NCI-H69 (cell line): ENCODE measurements at regions not wholly inside any gene's neighbourhood (a gene's known extent, or its start where the extent isn't known, plus 50 kb on each side); places are given as distances from the start of the nearest gene placed in this dataset.
"Not testable (repeated sequence)": the region's sequence is repeated elsewhere in the genome, so short reads cannot be mapped to it uniquely, and the experiment has no call there.

Experiments
- DNase-seq: peaks from one replicate; lab custom pipeline; 2025; lab: John Stamatoyannopoulos, UW

- peak; percentile 3 for DNase-seq
Measured at GRCh38 chr2:149800624-149801542, 213.3 kb upstream of the MMADHC start.

DNA sequence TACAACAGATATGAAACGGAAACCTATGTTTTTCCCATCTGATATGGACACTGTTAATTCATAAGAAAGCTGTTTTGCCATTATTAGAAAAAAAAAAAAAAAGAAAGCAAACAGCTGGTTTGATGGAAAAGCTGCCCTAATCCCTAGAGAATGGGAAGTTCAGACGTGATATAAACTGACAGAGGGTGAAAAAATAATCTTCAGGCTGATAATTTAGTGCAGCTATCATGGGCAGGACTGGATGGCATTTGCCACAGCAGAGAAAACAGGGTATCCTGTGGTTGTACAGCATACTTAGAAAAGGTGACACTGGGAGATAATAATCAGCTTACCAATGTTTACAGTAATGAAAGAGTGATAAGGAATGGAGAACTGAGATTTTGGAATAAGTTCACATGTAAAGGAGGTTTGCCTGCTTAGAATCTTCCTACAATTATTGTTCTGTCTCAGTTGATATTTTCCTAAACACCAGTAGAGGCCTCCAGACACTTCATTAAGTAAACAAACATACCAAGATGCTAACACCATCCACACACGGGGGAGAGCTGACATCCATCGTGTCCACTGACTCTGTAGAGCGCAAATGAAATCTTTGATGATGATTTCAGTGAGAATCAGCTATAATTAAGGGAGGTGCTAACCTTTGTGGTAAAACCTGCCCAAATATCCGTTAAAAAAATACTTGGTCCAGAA is 211.6 kb upstream of the MMADHC start:
- DNase-seq = peak; percentile 31

DNA sequence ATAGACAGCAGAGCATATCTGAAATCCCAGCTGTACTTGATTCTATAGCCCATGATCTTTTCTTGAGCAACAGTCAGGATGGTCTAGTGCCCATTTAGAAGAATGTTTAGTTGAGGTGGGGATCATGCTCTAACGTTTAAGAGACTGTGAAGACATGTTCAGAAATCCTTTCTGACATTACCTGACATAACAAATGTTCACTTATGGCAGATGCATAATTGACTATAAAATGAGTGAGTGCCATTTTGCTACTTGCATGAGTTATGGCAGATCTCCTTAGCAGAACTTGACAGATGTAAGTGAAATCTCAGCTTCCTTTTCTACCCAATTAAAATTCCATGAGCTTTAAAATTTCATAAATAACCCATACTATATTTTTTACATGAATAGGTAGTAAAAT is 209.5 kb upstream of the MMADHC start:
- DNase-seq = no peak

GRCh38 chr2:149789549-149789948 is 202.0 kb upstream of the MMADHC start:
- peak; percentile 44 for DNase-seq

DNA sequence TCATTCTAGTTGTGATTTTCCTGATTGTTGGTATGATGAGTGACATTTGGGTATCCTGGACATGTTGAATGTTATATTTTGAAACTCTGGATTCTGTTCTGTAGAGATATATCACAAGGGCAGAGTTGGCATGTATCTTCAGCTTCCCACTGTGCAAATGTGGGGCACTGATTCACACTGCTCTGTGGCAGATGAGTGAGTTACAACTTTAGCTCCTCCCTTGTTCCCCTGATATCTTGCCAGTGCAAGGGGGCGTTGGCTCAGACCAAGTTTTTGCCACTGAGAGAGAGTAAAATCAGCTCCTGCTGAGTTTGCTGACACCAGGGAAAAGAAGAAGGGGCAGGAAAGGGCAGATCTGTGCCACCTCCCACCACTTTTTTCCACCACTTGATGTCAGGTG is 199.6 kb upstream of the MMADHC start:
- DNase-seq = no peak

DNA sequence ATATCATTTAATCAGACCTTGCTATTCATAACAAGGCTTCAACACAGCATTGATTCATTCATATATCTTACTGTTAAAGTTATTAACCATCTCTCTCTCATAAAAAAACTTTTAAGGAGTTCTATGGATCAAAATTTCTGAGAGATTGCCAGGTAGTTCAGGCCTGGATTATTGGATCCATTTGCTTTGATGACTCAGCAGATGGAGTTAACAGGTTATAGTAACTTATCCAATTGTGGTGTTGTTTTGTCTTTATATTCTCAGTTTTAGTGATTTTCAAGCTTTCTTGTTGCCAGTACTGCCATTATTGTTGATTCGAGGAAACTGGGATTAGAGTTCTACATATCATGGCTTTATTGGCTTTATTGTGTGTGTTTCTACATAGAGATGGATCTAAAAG is 195.7 kb upstream of the MMADHC start:
- DNase-seq = no peak

- DNase-seq = no peak
Measured at GRCh38 chr2:149782572-149782971, 195.0 kb upstream of the MMADHC start.

DNA sequence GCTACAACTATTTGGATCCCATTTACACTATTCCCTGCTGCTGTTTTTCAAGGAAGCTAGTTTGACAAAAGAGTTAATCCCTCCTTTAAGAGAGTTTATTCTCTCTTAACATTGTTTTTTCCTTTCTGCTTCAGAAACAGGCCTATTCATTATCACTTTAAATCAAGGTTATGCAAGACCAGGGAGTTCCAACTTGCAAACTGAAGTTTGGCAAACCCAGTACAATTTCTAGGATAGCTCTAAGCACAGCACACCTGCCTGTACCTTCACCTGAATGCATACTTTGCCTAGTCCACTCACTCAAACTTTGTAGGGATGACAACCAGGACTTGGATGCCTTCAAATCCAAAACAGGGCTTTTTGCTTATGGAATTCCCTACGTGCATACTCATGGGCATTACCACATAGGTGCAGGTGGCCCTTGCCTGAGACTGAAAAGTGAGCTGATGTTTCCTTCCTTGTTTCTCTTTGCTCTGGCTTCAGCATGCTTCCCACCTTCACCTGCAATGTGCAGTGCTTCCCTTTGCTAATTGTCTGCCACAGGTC is 193.8 kb upstream of the MMADHC start:
- peak; percentile 24 for DNase-seq

- DNase-seq = no peak
Measured at GRCh38 chr2:149773006-149773405, 185.4 kb upstream of the MMADHC start.

GRCh38 chr2:149768320-149768799 is 180.8 kb upstream of the MMADHC start:
- peak; percentile 90 for DNase-seq

DNA sequence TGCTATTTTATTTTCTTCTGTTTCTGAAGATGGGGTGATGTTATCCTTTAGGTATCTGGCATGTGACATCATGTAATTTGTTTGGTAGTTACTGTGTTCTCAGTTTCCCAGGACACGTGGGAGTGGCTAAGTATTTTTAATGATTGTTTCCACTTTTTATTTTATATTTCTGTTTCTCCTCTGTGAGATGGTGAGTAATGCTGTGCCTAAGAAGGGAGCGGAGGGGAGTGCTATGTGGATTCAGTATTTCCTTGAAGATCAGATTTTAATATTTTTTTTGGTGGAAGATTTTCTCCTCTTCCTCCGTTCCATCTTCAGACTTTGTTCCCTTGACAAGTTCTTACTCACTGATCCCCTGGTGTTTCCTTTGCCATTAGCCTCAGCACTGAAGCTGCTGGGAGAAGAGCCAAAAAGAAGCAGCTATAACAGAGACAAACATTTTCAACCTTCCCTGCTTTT is 180.0 kb upstream of the MMADHC start:
- peak; percentile 77 for DNase-seq

DNA sequence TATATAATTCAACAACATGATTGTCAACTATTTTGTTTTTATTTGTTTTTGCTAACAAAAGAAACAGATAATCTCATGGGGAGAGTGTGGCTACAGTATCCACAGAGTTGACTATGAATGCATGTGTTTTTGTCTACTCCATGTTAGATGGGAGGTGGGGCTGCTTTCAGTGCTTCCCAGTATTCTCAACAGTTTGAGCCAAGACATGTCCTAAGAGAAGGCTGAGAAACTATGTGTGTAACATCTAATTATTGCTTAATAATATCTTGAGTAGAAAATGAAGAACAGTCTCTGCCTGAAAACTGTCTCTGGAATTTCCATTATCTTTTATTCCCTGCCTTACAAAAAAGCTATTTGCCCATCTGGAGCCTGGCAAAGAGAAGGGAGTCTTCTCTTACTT is 178.8 kb upstream of the MMADHC start:
- peak; percentile 21 for DNase-seq

DNA sequence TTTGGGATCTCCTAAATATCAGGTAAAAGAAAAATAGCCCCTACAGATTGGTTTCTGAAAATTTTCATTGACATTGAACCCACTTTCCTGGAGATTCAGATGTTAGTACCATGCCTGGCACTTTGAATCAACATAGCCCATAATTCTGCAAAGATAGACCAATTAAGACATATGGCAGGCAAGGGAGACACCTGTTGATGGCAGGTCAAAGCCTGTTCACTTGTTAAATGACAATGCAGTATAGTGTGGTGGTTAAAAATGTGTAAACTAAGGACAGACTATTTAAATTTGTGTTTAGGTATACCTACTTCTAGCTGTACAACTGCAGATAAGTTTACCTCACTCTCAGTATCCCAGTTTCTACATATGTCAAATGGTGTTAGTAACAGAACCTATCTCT is 178.1 kb upstream of the MMADHC start:
- DNase-seq = peak; percentile 63

- DNase-seq = no peak
Measured at GRCh38 chr2:149765003-149765402, 177.4 kb upstream of the MMADHC start.

DNA sequence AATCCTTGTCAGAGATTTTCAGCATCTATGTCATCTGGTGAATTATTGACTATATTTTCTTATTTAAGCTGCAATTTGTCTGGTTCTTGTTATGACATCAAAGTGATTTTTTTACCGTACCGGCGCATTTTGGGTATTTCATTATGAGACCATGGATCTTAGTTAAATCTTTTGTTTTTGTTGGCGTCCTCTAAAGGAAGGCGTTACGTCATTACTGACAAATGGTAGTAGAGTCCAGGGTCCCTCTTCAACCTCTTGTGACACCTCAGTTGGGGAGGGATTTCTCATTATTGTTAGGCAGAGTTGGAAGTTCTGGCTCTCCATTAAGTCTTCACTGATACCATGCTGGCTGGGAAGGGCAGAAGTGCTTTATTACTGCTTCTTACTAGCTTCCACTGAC is 175.8 kb upstream of the MMADHC start:
- DNase-seq = no peak

DNA sequence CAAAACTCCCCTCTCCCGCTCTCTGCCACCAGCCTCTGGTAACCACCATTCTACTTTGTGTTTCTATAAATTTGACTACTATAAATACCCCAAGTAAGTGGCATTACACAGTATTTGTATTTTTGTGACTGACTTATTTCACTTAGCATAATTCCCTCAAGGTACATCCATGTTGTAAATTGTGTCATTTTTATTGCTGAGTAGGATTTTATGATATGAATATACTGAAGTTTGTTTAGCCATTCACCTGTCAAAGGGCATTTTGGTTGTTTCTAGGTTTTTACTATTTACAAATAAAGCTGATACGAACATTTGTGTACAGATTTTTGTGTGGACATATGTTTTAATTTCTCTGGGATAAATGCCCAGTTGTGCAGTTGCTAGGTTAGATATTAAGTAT is 174.0 kb upstream of the MMADHC start:
- no peak for DNase-seq

DNA sequence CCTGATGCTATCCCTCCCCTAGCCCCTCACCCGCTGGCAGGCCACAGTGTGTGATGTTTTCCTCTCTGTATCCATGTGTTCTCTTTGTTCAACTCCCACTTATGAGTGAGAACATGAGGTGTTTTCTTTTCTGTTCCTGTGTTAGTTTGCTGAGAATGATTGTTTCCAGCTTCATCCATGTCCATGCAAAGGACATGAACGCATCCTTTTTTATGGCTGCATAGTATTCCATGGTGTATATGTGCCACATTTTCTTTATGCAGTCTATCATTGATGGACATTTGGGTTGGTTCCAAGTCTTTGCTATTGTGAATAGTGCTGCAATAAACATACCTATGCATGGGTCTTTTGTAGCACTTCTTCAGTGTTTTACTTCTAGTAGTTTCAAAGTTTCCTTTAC is 171.8 kb upstream of the MMADHC start:
- not testable (repeated sequence) for DNase-seq

DNA sequence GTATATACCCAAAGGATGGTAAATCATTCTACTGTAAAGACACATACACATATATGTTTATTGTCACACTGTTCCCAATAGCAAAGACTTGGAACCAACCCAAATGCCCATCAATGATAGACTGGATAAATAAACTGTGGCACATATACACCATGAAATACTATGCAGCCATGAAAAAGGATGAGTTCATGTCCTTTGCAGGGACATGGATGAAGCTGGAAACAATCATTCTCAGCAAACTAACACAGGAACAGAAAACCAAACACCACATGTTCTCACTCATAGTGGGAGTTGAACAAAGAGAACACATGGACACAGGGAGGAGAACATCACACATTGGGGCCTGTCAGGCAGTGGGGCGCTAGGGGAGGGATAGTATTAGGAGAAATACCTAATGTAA is 167.1 kb upstream of the MMADHC start:
- not testable (repeated sequence) for DNase-seq

DNA sequence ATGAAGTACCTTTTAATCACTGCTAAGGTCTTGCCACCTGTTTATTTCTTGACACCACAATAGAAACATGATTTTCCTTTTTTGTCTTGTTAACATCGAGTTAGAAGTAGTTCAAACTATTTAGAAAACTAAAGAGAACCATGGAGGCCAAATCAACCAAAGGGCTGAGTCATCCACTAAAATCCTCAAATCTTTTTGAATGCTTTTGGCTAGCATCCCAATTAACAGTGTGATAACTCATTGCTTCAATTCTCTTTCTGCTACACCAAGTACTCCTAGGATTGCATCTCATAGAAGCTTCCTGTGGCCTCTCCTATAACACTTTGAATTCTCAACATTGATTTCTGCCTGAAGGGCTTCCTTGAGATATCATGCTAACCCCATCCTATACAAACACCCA is 159.9 kb upstream of the MMADHC start:
- peak; percentile 13 for DNase-seq

DNA sequence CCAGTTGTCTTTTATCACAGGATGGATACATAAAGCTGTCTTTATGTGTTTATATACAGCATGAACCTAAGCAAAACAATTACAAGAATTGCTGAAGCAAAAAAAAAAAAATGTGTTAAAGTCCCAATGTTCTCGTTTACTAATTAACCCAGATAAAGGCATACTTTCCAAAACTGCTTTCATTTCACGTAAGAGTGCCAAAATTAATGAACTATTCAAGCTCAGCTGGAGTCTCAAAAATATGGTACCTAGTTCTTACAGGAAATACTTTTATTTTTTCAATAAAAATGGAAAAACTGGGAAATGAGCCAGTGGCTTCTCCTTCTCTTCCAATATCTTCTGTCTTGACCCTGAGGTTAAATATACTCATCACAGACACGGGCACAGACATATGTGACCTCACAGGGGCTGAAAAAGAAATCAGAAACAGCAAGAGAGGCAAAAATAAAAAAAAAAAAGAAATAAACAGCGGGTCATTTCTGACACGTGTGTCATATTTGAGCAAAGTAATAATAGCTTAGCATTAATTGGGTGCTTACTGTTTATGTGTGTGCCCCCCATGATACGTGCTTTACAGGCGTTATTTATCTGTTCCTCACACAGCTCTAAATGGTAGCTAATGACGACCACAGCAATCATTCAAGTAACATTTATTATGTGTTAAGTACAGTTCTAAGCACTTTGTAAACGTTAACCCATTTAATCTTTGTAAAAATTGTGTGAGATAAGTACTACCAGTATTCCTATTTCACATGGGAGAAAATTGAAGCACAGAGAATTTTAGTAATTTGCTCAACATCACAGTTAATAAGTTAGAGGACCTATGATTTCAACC is 158.0 kb upstream of the MMADHC start:
- DNase-seq = no peak

GRCh38 chr2:149744865-149745264 is 157.3 kb upstream of the MMADHC start:
- no peak for DNase-seq
